ENCODE measurements at regions not wholly inside any gene's neighbourhood (a gene's known extent, or its start where the extent isn't known, plus 50 kb on each side); places are given as distances from the start of the nearest gene placed in this dataset.

- TF ChIP-seq CTCF (IDR thresholded peaks at IDR 0.05) (no peak), POLR2A (IDR thresholded peaks at IDR 0.05) (no peak)
Observed at GRCh38 chr10:3622845-3623621, 162.0 kb downstream of the KLF6 start.

All from heart left ventricle (tissue), 13 donors.